ENCODE measurements at regions not wholly inside any gene's neighbourhood (a gene's known extent, or its start where the extent isn't known, plus 50 kb on each side); places are given as distances from the start of the nearest gene placed in this dataset.

- no peak for DNase-seq (ENCODE audit: low read depth)
Measured at GRCh38 chr15:38647683-38648082, 83.1 kb upstream of the RASGRP1 start.

GRCh38 chr15:38648121-38648843 lies 83.7 kb upstream of the RASGRP1 start:
- DNase-seq (ENCODE audit: low read depth) = no peak

- no peak for DNase-seq (ENCODE audit: low read depth)
Measured at GRCh38 chr15:38650384-38650783, 85.8 kb upstream of the RASGRP1 start.

- no peak for DNase-seq (ENCODE audit: low read depth)
Measured at GRCh38 chr15:38650936-38651327, 86.3 kb upstream of the RASGRP1 start.

- DNase-seq (ENCODE audit: low read depth) = peak; percentile 33
Measured at GRCh38 chr15:38651328-38652038, 86.9 kb upstream of the RASGRP1 start.

GRCh38 chr15:38652183-38652794 lies 87.7 kb upstream of the RASGRP1 start:
- no peak for DNase-seq (ENCODE audit: low read depth)

- peak; percentile 65 for DNase-seq (ENCODE audit: low read depth)
Measured at GRCh38 chr15:38652998-38653397, 88.4 kb upstream of the RASGRP1 start.

- no peak for DNase-seq (ENCODE audit: low read depth)
Measured at GRCh38 chr15:38658431-38658830, 93.8 kb upstream of the RASGRP1 start.

- DNase-seq (ENCODE audit: low read depth) = no peak
Measured at GRCh38 chr15:38660738-38661137, 96.1 kb upstream of the RASGRP1 start.

GRCh38 chr15:38662033-38662802 lies 97.6 kb upstream of the RASGRP1 start:
- DNase-seq (ENCODE audit: low read depth) = no peak

- no peak for DNase-seq (ENCODE audit: low read depth)
Measured at GRCh38 chr15:38662805-38663204, 98.2 kb upstream of the RASGRP1 start.

- no peak for DNase-seq (ENCODE audit: low read depth)
Measured at GRCh38 chr15:38665586-38666305, 101.1 kb upstream of the RASGRP1 start.

GRCh38 chr15:38666865-38667510 lies 102.4 kb upstream of the RASGRP1 start:
- no peak for DNase-seq (ENCODE audit: low read depth)

GRCh38 chr15:38667890-38668850 lies 103.6 kb upstream of the RASGRP1 start:
- DNase-seq (ENCODE audit: low read depth) = no peak

- no peak for DNase-seq (ENCODE audit: low read depth)
Measured at GRCh38 chr15:38668898-38669391, 104.3 kb upstream of the RASGRP1 start.

GRCh38 chr15:38670128-38671005 lies 105.8 kb upstream of the RASGRP1 start:
- peak; percentile 54 for DNase-seq (ENCODE audit: low read depth)

GRCh38 chr15:38671006-38671387 lies 106.4 kb upstream of the RASGRP1 start:
- no peak for DNase-seq (ENCODE audit: low read depth)

- DNase-seq (ENCODE audit: low read depth) = peak; percentile 19
Measured at GRCh38 chr15:38671675-38672254, 107.2 kb upstream of the RASGRP1 start.

GRCh38 chr15:38672273-38672672 lies 107.7 kb upstream of the RASGRP1 start:
- no peak for DNase-seq (ENCODE audit: low read depth)

All from activated gamma-delta T cell treated with anti-CD3 and anti-CD28 coated beads, Interleukin-2, amount 50 U/mL, for 16 hours (primary cell).